HG03280 (cell line): ENCODE measurements at regions not wholly inside any gene's neighbourhood (a gene's known extent, or its start where the extent isn't known, plus 50 kb on each side); places are given as distances from the start of the nearest gene placed in this dataset.
A peak's percentile ranks its signal among the peaks of the same experiment; 100 is the strongest.

ENCODE experiments used
- ATAC-seq: cut with Tn5 transposase; IDR thresholded peaks from one replicate; pipeline ENCODE4 v1.9.1; 2021; ENCODE audit warnings: mild to moderate bottlenecking, moderate library complexity; ENCODE audit not compliant: unreplicated experiment

DNA sequence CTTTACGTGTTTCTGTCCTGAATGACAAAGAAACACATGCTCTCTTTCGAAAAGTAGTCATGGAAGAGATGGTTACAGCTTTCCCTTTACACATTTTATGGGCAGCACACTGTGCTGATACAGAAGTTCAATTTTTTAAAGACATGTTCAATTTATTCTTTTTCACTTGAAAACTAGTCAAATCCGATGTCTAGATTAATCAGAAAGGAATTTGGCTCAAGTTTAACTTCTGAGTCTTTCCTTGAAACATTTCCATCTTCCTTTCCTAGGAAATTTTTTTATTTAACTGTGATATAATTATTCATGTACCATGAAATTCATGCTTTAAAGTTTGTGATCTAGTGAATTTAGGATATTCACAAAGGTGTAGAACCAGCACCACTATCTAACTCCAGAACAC lies 360.1 kb downstream of the TNS3 start:
- no peak for ATAC-seq

DNA sequence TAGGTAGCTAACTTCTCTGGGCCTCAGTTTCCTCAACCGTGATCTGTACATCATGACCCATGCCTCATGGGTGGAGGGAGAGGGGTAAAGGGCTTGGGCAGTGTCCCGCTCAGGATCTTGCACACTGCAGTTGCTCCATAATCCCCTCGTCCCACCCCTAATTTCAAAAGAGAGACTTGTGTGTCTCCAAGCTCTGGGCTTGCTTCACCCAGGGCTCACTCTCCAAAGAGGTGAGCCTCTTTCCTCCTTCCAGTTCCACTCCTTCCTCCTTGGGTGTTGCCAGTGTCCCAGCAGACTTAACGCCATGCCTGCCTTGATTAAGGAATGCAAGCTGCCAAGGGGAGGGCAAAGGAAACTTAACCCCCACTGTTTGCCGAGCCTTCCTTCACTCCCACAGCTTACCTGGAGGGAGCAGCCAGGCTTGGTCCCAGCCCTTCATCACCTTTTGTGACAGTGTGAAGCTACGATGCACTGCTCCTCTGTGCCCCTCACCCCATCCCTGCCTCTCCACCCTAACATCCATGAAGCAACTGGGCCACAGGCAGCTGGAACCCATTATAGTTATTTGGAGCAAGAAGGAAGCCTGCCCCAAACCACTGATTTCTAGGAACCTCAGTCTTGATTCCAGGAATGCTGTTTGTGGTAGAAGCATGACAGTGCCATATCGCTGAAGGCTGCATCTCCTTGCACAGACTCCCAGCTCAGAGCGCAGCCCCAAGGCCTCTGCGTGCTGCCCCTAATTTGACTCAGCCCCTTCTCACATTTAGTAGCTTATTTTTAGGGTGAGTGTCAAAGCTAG lies 363.3 kb downstream of the TNS3 start:
- ATAC-seq, result no peak

- ATAC-seq, result no peak
Observed at GRCh38 chr7:47217570-47218360, 364.1 kb downstream of the TNS3 start.

DNA sequence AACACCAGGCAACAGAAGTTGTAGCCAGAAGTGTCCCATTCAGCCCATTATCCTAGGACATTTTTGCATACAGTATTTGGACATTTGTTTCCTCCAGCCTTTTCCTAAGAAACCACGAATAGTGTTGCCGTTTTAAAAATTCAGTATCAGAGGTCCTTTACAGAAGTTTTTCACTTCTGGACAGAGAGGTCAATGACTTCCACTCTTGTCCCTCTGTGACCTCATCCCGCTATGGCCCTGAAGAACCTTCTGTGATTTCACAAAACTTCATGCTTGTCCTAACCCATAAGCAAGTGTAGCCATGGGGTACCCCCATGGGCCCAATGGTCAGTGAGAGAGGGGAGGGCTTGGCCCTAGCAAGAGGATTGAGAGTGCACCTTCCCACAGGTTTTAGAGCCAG lies 364.8 kb downstream of the TNS3 start:
- ATAC-seq, result no peak

DNA sequence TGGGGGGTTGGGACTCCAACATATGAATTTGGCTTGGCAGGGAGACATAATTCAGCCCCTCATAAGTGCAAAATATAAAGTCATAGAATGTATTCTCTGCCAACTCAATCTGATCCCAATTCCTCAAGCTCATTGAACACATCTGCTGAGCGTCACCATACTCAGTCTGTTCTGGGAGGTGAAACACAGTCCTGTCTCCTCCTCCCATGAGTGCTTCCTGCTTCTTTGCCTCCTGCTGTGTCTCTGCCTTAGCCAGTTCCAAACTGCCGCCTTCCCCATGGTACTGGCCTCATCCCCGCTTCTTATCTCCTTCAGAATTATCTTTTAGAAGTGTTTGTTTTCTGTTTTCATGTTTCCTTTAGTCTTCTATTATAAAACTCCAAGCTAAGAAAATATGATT lies 365.5 kb downstream of the TNS3 start:
- ATAC-seq, result no peak

GRCh38 chr7:47215640-47216039 lies 366.3 kb downstream of the TNS3 start:
- ATAC-seq, result no peak

DNA sequence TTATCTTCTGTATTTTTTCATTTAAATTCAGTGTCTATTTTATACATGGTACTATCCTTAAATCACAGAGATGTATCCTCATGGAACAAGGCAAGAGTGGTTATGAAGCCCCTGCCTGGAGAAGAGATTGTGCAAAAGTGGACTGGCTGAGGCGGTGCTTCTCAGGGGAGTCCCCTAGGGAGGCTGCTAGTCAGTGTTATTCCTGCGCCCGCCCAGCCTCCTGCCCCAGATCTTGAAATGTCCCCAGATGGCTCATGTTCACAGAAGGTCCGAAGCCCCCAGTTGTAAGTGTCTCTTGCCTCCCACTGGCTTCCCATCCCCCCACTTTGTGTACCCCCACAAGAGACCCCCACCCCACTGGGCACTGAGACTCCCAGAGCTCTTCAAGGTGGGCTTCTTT lies 366.9 kb downstream of the TNS3 start:
- ATAC-seq, result no peak

- ATAC-seq, result no peak
Observed at GRCh38 chr7:47213276-47213675, 368.6 kb downstream of the TNS3 start.

GRCh38 chr7:47211519-47211973 lies 370.4 kb downstream of the TNS3 start:
- peak; percentile 41 for ATAC-seq

- ATAC-seq, result no peak
Observed at GRCh38 chr7:47210281-47210854, 371.5 kb downstream of the TNS3 start.

DNA sequence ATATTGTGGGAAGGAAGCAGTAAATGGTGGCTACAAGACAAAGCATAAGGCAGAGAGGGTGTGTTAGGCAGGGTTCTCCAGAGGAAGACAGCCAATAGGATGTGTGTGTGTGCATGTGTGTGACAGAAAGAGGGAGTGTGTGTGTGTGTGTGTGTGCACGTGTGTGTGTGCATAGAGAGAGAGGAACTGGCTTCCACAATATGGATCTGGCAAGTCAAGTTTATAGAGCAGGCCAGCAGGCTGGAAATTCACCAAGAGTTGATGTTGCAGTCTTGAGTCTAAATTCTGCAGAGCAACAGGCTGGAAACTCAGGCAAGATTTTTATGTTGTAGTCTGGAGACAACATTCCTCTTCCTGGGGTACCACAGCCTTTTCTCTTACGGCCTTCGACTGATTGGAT lies 374.0 kb downstream of the TNS3 start:
- no peak for ATAC-seq

DNA sequence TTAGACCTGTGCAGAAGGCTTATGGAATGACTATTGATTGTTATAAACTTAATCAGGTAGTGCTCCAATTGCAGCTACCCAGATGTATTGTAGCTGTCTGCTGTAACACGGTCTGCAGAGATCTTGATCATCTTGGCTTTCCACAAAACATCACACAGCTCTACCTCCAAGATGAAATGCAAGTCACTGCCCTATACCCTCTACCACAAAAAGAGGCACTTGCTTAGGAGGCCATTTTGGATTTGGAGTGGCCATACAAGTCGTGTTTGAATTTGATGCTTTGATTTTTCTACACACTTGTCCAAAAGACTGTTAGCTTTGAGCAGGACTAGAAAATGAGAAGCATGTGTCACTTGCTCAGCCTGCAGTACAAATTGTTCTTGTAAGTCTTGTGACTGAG lies 377.2 kb downstream of the TNS3 start:
- no peak for ATAC-seq

DNA sequence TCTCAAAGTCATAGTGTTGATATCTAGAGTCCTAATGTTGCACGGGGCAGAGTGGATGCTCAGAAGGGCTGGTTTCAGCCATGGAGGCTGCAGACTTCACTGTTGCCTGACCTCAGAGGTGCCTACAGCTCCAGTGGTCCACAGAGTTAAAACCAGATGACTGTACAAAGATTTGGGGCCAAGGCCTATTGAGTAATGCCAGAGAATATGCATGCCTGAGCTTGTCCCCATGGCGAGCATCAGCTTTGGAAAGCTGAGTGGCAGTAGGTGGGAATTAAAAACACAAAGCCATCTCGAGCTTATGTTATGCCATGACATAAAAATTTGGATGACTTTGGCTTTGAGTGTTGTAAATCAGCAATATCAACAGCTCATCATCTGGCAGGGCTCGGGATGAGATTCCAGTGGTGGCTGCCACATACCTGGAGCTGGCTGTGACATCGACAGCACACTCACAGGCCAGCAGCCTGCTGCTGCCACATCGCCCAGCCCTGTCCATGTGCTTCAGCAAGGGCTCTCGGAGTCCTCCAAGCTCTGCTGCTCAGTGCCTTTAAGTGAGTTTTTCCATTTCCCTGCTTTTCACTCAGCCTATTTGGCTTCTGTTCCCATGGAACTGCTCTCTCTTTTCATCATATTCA lies 379.6 kb downstream of the TNS3 start:
- no peak for ATAC-seq

GRCh38 chr7:47198159-47198558 lies 383.8 kb downstream of the TNS3 start:
- ATAC-seq, result no peak

GRCh38 chr7:47197486-47197885 lies 384.4 kb downstream of the TNS3 start:
- no peak for ATAC-seq

DNA sequence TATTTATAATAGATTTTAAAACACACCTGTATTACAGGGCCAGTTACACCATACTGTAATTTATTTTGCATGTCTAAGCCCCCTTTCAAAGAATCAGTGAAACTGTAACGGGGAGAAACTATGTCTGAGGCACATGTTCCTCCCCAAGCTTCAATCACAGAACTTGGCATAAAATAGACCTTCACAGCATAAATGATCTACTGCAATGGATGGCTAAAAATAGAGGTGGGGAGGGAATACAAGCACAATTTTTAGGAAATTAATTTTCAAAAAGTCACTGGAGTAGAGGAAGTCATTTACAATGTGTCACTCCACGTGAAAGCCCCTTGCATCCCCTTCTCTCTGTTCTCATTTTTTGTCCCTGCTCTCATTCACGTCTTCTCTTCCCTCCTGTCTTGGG lies 385.2 kb downstream of the TNS3 start:
- no peak for ATAC-seq

- no peak for ATAC-seq
Observed at GRCh38 chr7:47196106-47196645, 385.7 kb downstream of the TNS3 start.

GRCh38 chr7:47195641-47196040 lies 386.3 kb downstream of the TNS3 start:
- ATAC-seq, result no peak

DNA sequence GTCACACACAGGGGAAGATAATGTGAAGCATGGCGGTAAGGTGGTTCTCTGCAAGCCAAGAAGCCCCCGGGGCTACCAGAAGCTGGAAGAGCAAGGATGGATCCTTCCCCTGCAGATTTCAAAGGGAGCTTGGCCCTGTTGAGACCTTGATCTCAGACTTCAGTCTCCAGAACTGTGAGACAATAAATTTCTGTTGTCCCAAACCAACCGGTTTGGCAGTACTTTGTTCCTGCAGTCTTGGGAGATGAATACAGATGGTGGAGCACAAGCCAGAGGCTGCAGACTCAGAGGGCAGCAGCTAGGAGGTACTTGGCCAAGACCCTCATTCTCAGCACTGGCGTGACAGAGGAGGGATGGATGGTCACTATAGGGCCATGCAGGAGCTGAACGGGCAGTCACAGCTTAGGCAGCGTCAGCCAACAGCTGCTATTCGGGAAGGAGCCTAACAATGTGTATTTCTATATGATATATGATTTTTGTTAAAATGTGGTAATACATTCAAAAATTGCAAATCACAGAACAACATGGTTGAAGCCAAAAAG lies 387.3 kb downstream of the TNS3 start:
- no peak for ATAC-seq

DNA sequence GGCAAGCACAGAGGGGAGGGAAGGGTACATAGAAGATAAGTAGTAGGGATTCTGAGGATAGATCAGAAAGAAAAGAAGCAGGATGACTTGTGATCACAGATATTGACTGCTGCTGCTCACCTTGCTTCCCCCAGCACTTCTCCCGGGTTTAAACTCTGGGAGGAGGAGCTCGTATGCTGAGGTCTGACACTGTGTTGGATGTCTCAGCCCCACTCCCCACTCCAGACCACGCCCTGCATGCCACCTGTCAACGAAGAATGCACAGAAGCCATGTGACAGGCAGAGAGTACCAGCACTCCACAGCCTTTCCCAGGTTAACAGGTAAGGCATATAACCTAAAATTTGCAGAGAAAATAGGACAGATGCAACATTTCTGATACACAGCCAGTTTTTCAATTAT lies 388.9 kb downstream of the TNS3 start:
- ATAC-seq, result no peak

GRCh38 chr7:47191876-47192291 lies 390.0 kb downstream of the TNS3 start:
- ATAC-seq, result no peak
